ENCODE measurements at regions not wholly inside any gene's neighbourhood (a gene's known extent, or its start where the extent isn't known, plus 50 kb on each side); places are given as distances from the start of the nearest gene placed in this dataset.

DNA sequence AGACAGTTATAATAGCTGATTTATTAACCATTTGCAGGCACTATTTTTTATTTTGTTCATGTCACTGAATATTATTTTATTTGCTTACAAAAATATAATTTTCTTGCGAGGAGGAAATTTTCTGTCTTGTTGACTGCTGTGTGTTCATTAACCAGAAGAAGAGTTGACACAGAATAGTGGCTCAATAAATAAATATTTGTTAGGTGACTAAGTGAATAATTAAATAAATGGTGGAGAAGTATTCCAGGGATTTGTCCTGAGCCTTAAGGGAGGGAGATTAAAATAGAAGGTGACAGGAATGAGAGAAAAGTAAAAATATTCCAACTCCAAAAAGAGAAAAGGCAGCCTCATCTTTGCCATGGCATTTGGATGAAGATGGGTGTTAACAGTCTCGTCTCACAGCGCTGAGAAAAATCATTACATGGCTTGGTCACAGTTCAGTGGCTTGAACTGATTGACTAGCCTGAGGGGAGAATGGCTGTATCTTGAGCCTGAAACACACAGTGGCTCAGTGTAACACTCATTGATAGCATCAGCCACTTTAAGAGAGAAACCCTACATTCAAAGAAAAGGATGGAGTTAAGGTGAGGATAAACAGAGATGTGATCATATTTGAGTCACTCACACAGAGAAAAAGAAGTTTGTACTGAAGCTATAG lies 449.9 kb upstream of the NAALADL2 start:
- Histone ChIP-seq H3K9me3 (ENCODE audit: insufficient read depth in 2 of 2, low read depth in 1 of 2, low read length in 1 of 2) (no peaks in the 10 kb centered on the region; a peak in 1 of 4 replicates), H3K4ac (replicated peaks; ENCODE audit: insufficient read length, low read depth, low read length) (no peak overlapping the region), H3K4me1 (replicated peaks in 1 of 4; ENCODE audit: control insufficient read depth in 3 of 4, insufficient read depth in 4 of 4, low read length in 3 of 4) (no peaks in the 10 kb centered on the region; a peak in 2 of 7 replicates), H2AK5ac (ENCODE audit: low read depth, low read length) (no peak overlapping the region), H2BK20ac (ENCODE audit: low read length) (no peak overlapping the region), H3K79me2 (ENCODE audit: control insufficient read depth in 1 of 2, insufficient read depth in 2 of 2, low read length in 2 of 2) (no peaks in the 10 kb centered on the region), H3K14ac (ENCODE audit: insufficient read length) (no peak overlapping the region), H4K20me1 (replicated peaks in 1 of 2; ENCODE audit: control insufficient read depth in 1 of 2, insufficient read depth in 2 of 2, low read length in 2 of 2) (no peaks in the 10 kb centered on the region), H3K4me3 (ENCODE audit: extremely low read depth in 1 of 4, insufficient read depth in 2 of 4, low read depth in 3 of 4, low read length in 4 of 4) (no peak overlapping the region), H2BK5ac (ENCODE audit: low read depth, low read length) (no peak overlapping the region; the same call in 1 of the 2 replicates), H3K4me2 (ENCODE audit: insufficient read depth in 1 of 2, low read depth in 2 of 2, low read length in 2 of 2) (no peak overlapping the region), H2BK12ac (ENCODE audit: low read depth, low read length) (no peak overlapping the region), H3K9ac (replicated peaks in 1 of 4; ENCODE audit: extremely low read depth in 1 of 4, low read depth in 3 of 4, low read length in 3 of 4) (no peak overlapping the region; a peak in 1 of 7 replicates), H3K27me3 (replicated peaks in 1 of 4; ENCODE audit: control insufficient read depth in 3 of 4, extremely low read depth in 1 of 4, insufficient read depth in 3 of 4, low read length in 3 of 4) (no peaks in the 10 kb centered on the region), H2BK15ac (ENCODE audit: low read length) (no peak overlapping the region), H4K8ac (ENCODE audit: extremely low read depth, insufficient read depth, low read length) (no peak overlapping the region), H3K56ac (replicated peaks; ENCODE audit: insufficient read length, low read depth, low read length) (no peak overlapping the region), H2BK120ac (replicated peaks; ENCODE audit: low read depth, low read length) (no peak overlapping the region), H2AFZ (ENCODE audit: low read length) (no peak overlapping the region), H4K5ac (ENCODE audit: insufficient read length, low read depth, low read length) (no peak overlapping the region), H4K91ac (replicated peaks; ENCODE audit: insufficient read length, low read length) (no peak overlapping the region), H3K79me1 (ENCODE audit: low read depth, low read length) (no peaks in the 10 kb centered on the region), H3K18ac (ENCODE audit: extremely low read depth, low read length) (0 out of 2 replicates have a peak overlapping the region, but pooled peaks have one; percentile 15), H3K36me3 (ENCODE audit: control insufficient read depth in 2 of 4, insufficient read depth in 4 of 4, low read length in 3 of 4) (no peaks in the 10 kb centered on the region), H3K23ac (ENCODE audit: insufficient read length) (no peak overlapping the region), H3K27ac (ENCODE audit: low read depth, low read length) (no peak overlapping the region), H3K23me2 (ENCODE audit: low read depth, low read length) (no peaks in the 10 kb centered on the region)
- CTCF ChIA-PET (ENCODE audit: partially characterized antibody) = interaction anchor here (0.8 to 1.7 kb wide), 2 partner anchors 10 to 284 kb away, joined by 3 to 7 read pairs; no protein-coding TSS in a partner anchor
- FAIRE-seq (no peak), DNase-seq (ENCODE audit: low read depth in 1 of 2, low spot score in 2 of 2) (no peak)
- POLR2A ChIA-PET (ENCODE audit: partially characterized antibody) = no interaction called here
- 62% methylated on average over 3 of the region's 3 CpGs; no CpG with 5 or more reads in 1 of the 2 experiments for WGBS, 2 experiments (ENCODE audit: extremely low coverage in 1 of 2, insufficient coverage in 1 of 2, insufficient read length in 1 of 2, insufficient replicate concordance in 2 of 2, low coverage in 1 of 2, low lambda C conversion rate in 2 of 2, missing lambda C conversion rate in 1 of 2)
- TF ChIP-seq CTCF (IDR thresholded peaks at IDR 0.05; ENCODE audit: control extremely low read depth in 1 of 3, insufficient read depth in 1 of 3, low read depth in 1 of 3, low read length in 3 of 3) (no peak), CBX5 (IDR thresholded peaks at IDR 0.05; ENCODE audit: low read depth, low read length) (no peak), RNF2 (IDR thresholded peaks at IDR 0.05; ENCODE audit: borderline replicate concordance, low read depth, low read length, missing control alignments, poor library complexity, severe bottlenecking) (no peak), CBX8 (IDR thresholded peaks at IDR 0.05; ENCODE audit: borderline replicate concordance, low read depth, low read length) (no peak), SIX5 (IDR thresholded peaks at IDR 0.05; ENCODE audit: low read depth, low read length) (no peak)
- TF ChIP-seq, protein P1, sequence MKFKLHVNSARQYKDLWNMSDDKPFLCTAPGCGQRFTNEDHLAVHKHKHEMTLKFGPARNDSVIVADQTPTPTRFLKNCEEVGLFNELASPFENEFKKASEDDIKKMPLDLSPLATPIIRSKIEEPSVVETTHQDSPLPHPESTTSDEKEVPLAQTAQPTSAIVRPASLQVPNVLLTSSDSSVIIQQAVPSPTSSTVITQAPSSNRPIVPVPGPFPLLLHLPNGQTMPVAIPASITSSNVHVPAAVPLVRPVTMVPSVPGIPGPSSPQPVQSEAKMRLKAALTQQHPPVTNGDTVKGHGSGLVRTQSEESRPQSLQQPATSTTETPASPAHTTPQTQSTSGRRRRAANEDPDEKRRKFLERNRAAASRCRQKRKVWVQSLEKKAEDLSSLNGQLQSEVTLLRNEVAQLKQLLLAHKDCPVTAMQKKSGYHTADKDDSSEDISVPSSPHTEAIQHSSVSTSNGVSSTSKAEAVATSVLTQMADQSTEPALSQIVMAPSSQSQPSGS (IDR thresholded peaks at IDR 0.05; ENCODE audit: low read length) = no peak
- TF ChIP-seq, protein P2, sequence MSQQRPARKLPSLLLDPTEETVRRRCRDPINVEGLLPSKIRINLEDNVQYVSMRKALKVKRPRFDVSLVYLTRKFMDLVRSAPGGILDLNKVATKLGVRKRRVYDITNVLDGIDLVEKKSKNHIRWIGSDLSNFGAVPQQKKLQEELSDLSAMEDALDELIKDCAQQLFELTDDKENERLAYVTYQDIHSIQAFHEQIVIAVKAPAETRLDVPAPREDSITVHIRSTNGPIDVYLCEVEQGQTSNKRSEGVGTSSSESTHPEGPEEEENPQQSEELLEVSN (IDR thresholded peaks at IDR 0.05) = no peak
